ENCODE measurements at regions not wholly inside any gene's neighbourhood (a gene's known extent, or its start where the extent isn't known, plus 50 kb on each side); places are given as distances from the start of the nearest gene placed in this dataset.

- Histone ChIP-seq H3K4me1 (ENCODE audit: insufficient read depth, low read length) (no peaks in the 10 kb centered on the region; the same call in 1 of the 2 replicates), H3K36me3 (ENCODE audit: low read depth, low read length) (no peaks in the 10 kb centered on the region), H3K4me3 (ENCODE audit: low read length) (no peak overlapping the region), H2AFZ (ENCODE audit: low read length) (no peak overlapping the region), H3K4me2 (ENCODE audit: low read length) (no peak overlapping the region), H3K27ac (ENCODE audit: low read length) (no peak overlapping the region), H3K9ac (ENCODE audit: low read length) (no peak overlapping the region), H3K9me3 (ENCODE audit: low read length) (no peaks in the 10 kb centered on the region), H3K79me2 (ENCODE audit: low read length) (no peaks in the 10 kb centered on the region), H4K20me1 (ENCODE audit: low read length) (no peaks in the 10 kb centered on the region), H3K9me2 (replicated peaks; ENCODE audit: low read length) (no peaks in the 10 kb centered on the region), H3K27me3 (ENCODE audit: low read length) (no peaks in the 10 kb centered on the region), H3F3A (ENCODE audit: low read length, unreplicated experiment) (no peaks in the 10 kb centered on the region)
- intact Hi-C loops (cut with micrococcal nuclease): no loop called here
- no TSS peak for BruUV-seq (replicated peaks)
- ATAC-seq: no peak
- no peak for TF ChIP-seq EZH2phosphoT487 (IDR thresholded peaks at IDR 0.05; ENCODE audit: borderline replicate concordance, low read length)
- no peak for TF ChIP-seq EZH2 (IDR thresholded peaks at IDR 0.05; ENCODE audit: low read length, unreplicated experiment)
- TF ChIP-seq CTCF (conservative IDR thresholded peaks at IDR 0.05; ENCODE audit: low read depth, low read length): no peak
- ChIA-PET POLR2A (ENCODE audit: unreplicated experiment) (no interaction called here), CTCF (no interaction called here)
- peak; percentile 41 for DNase-seq
Measured at GRCh38 chr10:3639546-3639945, 145.5 kb downstream of the KLF6 start.

GRCh38 chr10:3636356-3637181 is 148.4 kb downstream of the KLF6 start:
- no peaks in the 10 kb centered on the region for H3K36me3 ChIP-seq (ENCODE audit: low read depth, low read length)
- no peak for TF ChIP-seq CTCF (conservative IDR thresholded peaks at IDR 0.05; ENCODE audit: low read depth, low read length)
- no peak for TF ChIP-seq EZH2 (IDR thresholded peaks at IDR 0.05; ENCODE audit: low read length, unreplicated experiment)
- no peak for TF ChIP-seq EZH2phosphoT487 (IDR thresholded peaks at IDR 0.05; ENCODE audit: borderline replicate concordance, low read length)
- POLR2A ChIA-PET (ENCODE audit: unreplicated experiment): no interaction called here
- DNase-seq: peak; percentile 4
- H3K27ac ChIP-seq (ENCODE audit: low read length): no peak overlapping the region
- H3K9ac ChIP-seq (ENCODE audit: low read length): no peak overlapping the region
- H3K9me2 ChIP-seq (replicated peaks; ENCODE audit: low read length): no peaks in the 10 kb centered on the region
- no peak overlapping the region for H3K4me3 ChIP-seq (ENCODE audit: low read length)
- H2AFZ ChIP-seq (ENCODE audit: low read length): no peak overlapping the region
- intact Hi-C loops (cut with micrococcal nuclease): no loop called here
- H3K27me3 ChIP-seq (ENCODE audit: low read length): no peaks in the 10 kb centered on the region
- H3K79me2 ChIP-seq (ENCODE audit: low read length): no peaks in the 10 kb centered on the region
- no peak for ATAC-seq
- CTCF ChIA-PET: no interaction called here
- H3F3A ChIP-seq (ENCODE audit: low read length, unreplicated experiment): no peaks in the 10 kb centered on the region
- BruUV-seq (replicated peaks): no TSS peak
- H3K4me2 ChIP-seq (ENCODE audit: low read length): no peak overlapping the region
- no peaks in the 10 kb centered on the region for H4K20me1 ChIP-seq (ENCODE audit: low read length)
- H3K9me3 ChIP-seq (ENCODE audit: low read length): no peaks in the 10 kb centered on the region
- peaks cover 12% of the 10 kb centered on the region; the same call in 1 of the 2 replicates for H3K4me1 ChIP-seq (ENCODE audit: insufficient read depth, low read length)

GRCh38 chr10:3635697-3636096 is 149.3 kb downstream of the KLF6 start:
- TF ChIP-seq EZH2phosphoT487 (IDR thresholded peaks at IDR 0.05; ENCODE audit: borderline replicate concordance, low read length) (no peak), EZH2 (IDR thresholded peaks at IDR 0.05; ENCODE audit: low read length, unreplicated experiment) (no peak), CTCF (conservative IDR thresholded peaks at IDR 0.05; ENCODE audit: low read depth, low read length) (no peak)
- no peak overlapping the region for H3K4me2 ChIP-seq (ENCODE audit: low read length)
- no peaks in the 10 kb centered on the region for H3K36me3 ChIP-seq (ENCODE audit: low read depth, low read length)
- CTCF ChIA-PET: no interaction called here
- no peaks in the 10 kb centered on the region for H3K27me3 ChIP-seq (ENCODE audit: low read length)
- no peak for ATAC-seq
- DNase-seq: peak; percentile 23
- peaks cover 15% of the 10 kb centered on the region; the same call in 1 of the 2 replicates for H3K4me1 ChIP-seq (ENCODE audit: insufficient read depth, low read length)
- no peak overlapping the region for H3K9ac ChIP-seq (ENCODE audit: low read length)
- H3K9me3 ChIP-seq (ENCODE audit: low read length): no peaks in the 10 kb centered on the region
- no peaks in the 10 kb centered on the region for H3K79me2 ChIP-seq (ENCODE audit: low read length)
- H3K4me3 ChIP-seq (ENCODE audit: low read length): no peak overlapping the region
- H2AFZ ChIP-seq (ENCODE audit: low read length): no peak overlapping the region
- intact Hi-C loops (cut with micrococcal nuclease): no loop called here
- POLR2A ChIA-PET (ENCODE audit: unreplicated experiment): interaction anchor here (0.7 kb wide), 1 partner anchor 12 kb away, joined by 23 read pairs; no protein-coding TSS in a partner anchor
- BruUV-seq (replicated peaks): no TSS peak
- H3F3A ChIP-seq (ENCODE audit: low read length, unreplicated experiment): no peaks in the 10 kb centered on the region
- H4K20me1 ChIP-seq (ENCODE audit: low read length): no peaks in the 10 kb centered on the region
- peak overlapping the region; percentile 23 for H3K27ac ChIP-seq (ENCODE audit: low read length)
- no peaks in the 10 kb centered on the region for H3K9me2 ChIP-seq (replicated peaks; ENCODE audit: low read length)

Measured in PC-3 (cell line).